Hematopoietic multipotent progenitor cell treated with erythropoietin and hydrocortisone succinate and interleukin-3 and kit ligand, for 15 days (in vitro differentiated cells): ENCODE measurements at regions not wholly inside any gene's neighbourhood (a gene's known extent, or its start where the extent isn't known, plus 50 kb on each side); places are given as distances from the start of the nearest gene placed in this dataset.
"Not testable (repeated sequence)": the region's sequence is repeated elsewhere in the genome, so short reads cannot be mapped to it uniquely, and the experiment has no call there.

Experiments
- DNase-seq: peaks from one replicate; pipeline ENCODE4 v3.0.0-alpha.2; 2015; ENCODE audit warnings: low spot score

- no peak for DNase-seq
Measured at GRCh38 chrX:13223868-13224567, 95.8 kb downstream of the ATXN3L start.

GRCh38 chrX:13220916-13221315 is 98.9 kb downstream of the ATXN3L start:
- no peak for DNase-seq

DNA sequence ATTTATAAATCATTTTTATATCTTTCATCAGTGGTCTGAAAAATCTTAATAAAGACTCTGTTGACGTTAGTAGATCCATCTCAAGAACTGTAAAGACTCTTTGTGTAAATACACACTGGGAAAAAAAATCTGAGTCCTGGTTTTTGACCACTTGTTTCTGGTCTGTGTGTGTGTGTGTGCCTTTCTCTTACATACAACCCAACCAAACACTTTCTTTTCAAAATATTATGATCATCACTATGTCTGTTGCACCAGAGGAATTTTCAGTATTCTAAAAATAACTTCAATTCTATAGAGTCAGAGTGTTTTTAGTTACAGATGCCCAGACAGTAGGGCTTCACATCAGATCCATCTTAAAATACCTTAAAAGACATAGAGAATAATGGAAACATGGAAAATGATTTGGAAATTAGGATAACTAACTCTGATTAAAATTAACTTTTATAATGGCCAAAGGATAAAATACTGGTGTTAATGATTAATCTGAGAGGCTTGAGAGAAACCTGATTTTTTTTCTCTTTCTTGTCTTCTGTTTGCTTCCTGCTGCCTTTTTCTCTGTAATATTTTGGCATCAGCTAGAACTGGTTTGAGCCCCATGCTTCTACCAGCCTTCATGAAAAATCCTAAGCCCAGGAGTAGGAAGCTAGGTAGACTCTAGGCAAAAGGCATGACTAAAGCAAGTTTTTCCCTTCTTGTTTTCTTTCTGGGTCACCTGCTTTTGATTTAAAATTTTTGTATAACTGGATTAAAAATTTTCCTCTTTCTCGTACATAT is 99.7 kb downstream of the ATXN3L start:
- no peak for DNase-seq

GRCh38 chrX:13218758-13219157 is 101.1 kb downstream of the ATXN3L start:
- DNase-seq: no peak

DNA sequence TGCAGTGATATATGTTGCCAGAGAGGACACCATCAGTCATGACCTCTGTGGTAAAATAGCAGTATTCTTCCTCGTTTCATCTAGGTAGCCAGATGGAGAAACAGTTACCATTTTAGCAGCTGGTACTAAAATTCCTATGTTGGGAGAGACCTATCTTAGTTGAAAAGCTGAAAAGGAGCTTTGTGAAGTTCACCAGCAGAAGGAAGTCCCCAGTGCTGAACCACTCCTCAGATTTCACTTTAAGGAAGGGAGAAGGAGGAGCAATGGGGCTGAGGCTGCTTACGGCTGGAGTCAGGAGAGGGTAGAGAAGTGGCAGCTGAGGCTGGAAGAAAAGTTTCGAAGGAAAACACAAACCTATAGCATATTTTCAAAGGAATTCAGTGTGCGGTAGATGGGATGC is 103.7 kb downstream of the ATXN3L start:
- DNase-seq: no peak

- DNase-seq: no peak
Measured at GRCh38 chrX:13215729-13216128, 104.1 kb downstream of the ATXN3L start.

- no peak for DNase-seq
Measured at GRCh38 chrX:13212191-13212651, 107.6 kb downstream of the ATXN3L start.

DNA sequence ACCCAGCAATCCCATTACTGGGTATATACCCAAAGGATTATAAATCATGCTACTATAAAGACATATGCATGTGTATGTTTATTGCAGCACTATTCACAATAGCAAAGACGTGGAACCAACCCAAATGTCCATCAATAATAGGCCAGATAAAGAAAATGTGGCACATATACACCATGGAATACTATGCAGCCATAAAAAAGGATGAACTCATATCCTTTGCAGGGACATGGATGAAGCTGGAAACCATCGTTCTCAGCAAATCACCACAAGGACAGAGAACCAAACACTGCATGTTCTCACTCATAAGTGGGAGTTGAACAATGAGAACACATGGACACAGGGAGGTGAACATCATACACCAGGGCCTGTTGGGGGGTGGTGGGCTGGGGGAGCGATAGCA is 109.7 kb downstream of the ATXN3L start:
- not testable (repeated sequence) for DNase-seq

DNA sequence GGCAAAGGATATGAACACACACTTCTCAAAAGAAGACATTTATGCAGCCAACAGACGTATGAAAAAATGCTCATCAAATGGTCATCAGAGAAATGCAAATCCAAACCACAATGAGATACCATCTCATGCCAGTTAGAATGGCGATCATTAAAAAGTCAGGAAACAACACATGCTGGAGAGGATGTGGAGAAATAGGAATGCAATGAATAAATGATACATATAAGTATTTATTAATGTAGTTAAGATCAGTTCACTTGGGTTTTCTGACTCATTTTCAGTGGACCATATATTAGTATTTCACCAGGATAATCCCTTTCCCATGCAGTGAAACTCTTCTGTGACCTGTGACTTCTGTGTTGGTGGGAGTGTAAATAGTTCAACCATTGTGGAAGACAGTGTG is 110.1 kb downstream of the ATXN3L start:
- not testable (repeated sequence) for DNase-seq

- no peak for DNase-seq
Measured at GRCh38 chrX:13208281-13208935, 111.4 kb downstream of the ATXN3L start.

DNA sequence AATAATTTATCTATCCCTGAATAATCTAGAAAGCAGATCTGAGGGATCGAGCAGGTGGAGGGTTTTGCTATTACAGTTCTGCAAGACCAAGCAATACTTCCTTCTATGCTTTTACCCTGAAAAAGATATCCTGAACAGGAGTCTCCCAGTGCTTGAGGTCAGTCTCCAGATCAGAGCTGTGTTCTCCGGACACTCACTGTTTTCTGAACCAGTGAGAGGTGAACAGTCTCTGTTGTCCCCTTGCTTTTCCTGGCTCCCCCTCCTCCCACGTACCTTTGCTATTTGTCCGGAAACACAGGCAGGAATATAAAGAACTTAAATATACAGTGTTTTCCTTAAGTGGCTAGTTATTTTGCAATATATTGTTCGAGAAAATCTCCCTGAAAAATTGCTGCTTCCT is 116.6 kb downstream of the ATXN3L start:
- DNase-seq: no peak

DNA sequence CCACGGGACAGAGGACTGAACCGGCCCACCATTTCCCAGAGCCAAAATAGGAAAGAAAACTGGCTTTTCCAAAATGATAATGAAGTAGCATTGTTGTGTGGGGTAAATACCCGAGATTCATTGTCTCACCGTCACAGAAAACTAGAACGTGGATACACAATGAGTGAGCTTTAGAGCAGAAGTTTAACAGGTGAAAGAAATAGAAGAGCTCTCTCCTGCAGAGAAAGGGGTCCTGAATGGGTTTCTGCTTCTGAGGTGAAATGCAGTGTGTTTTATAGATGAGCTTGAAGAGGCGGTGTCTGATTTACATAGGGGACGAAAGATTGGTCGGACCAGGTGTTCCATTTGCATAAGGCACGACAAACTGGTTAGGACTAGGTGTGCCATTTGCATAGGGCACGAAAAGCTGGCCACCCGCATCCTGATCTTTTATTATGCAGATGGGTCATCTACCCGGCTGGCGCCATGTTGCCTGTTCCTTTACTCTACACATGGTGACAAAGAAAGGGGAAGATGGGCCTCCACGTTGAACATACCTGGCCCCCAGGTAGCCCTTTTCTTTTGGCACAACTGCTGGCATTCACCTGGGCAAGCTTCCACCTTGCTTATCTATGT is 118.1 kb downstream of the ATXN3L start:
- no peak for DNase-seq

DNA sequence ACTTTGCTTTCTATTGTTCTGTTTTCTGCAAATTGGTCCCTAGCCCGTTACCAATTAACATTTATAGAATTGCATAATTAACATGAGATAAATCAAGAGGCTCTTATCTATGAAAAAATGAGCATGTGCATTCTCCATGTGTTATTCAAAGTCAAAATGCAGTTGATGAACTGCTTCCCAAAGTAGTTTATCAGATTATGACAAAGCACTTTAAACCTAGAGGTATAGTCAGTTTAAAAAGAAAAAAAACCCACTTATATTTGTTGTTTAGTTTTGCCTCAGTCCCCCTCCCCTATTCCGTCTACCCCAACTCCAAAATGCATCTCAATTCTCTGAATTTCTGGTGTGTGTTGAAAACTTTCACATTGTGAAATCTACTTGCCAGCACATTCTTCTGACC is 119.5 kb downstream of the ATXN3L start:
- DNase-seq: no peak

GRCh38 chrX:13198762-13199064 is 121.1 kb downstream of the ATXN3L start:
- no peak for DNase-seq

DNA sequence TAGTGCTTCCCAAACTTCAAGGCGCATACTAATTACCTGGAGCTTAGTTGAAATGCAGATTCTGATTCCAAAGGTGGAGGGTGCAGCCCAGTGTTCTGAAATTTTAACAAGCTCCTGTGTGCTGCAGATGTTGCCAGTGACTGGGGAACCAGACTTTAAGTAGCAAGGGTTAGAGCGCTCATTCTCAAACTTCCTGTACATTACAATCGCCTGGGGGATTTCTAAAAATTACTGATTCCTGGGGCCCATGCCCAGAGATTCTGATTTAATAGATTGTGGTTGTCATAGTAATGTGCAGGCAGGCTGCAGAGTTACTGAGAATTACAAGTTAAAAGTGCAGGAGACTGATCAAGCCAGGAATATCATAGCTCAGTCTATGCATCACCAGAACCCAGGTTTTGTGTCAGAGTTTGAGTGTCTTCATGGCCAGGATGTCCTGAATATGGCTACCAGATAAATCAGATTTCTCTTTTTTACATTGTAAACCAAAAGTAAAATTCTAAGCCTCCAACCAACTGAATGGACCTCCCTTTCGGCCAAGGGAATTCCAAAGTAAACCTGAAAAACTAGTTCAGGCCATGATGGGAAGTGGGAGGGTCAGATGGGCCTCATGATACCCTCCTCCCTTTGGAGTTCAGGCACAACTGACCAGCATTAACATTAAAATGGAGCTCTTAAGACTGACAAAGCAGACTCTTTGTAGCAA is 121.6 kb downstream of the ATXN3L start:
- DNase-seq: no peak

GRCh38 chrX:13196782-13197181 is 123.1 kb downstream of the ATXN3L start:
- DNase-seq: no peak

GRCh38 chrX:13195340-13195739 is 124.5 kb downstream of the ATXN3L start:
- DNase-seq: no peak

GRCh38 chrX:13194291-13195103 is 125.4 kb downstream of the ATXN3L start:
- DNase-seq: no peak

GRCh38 chrX:13190051-13190450 is 129.8 kb downstream of the ATXN3L start:
- no peak for DNase-seq

DNA sequence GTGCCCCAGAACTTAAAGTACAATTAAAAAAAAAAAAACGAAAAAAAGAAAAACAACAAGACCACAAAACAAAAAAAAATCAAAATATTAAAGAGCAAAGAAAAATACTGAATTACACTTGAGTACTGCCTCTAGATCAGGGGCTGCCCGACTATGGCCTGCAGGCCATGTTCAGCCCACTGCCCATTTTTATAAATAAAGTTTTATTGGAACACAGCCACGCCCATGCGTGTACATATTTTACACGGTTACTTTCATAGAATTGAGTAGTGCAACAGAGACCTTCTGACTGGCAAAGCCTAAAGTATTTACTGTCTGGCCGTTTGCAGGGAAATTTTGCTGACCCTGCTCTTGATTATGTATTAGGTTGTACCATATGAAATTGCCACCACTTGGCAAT is 130.5 kb downstream of the ATXN3L start:
- no peak for DNase-seq

DNA sequence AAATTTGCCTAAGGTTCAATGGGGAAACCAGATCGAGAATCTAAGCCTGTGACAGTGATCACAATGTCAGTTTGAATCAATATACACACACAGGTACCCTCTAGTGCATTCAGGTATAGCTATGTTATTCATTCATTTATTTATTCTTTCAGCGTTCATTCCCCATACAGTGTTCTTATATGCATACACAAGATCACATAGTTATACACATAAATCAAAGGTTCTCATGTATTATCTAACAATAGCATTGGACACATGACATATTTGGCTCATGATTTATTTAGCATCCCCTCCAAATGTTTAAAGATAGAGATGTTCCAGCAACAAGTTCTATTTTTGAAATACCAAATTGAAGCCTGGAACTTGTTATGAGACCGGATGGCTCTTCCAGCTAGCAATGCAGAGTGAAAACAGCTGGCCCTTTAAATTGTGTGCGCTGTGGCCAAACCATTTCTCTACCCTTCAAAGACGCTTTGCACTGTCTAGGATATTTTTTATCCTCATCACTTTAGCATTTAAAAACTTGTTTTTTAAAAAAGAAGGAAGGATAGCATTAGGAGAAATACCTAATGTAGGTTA is 131.0 kb downstream of the ATXN3L start:
- DNase-seq: no peak
